Panc1 (cell line): ENCODE measurements at regions not wholly inside any gene's neighbourhood (a gene's known extent, or its start where the extent isn't known, plus 50 kb on each side); places are given as distances from the start of the nearest gene placed in this dataset.

Experiments used
- ATAC-seq: fragments of 200-7000 bp; cut with Tn5 transposase; 2 replicates; pipeline ENCODE4 v1.9.1; 2020; ENCODE audit warnings: mild to moderate bottlenecking, moderate library complexity
- BruUV-seq: library from RNA; stranded (reverse); fragments of 400-500 nt; replicated peaks from 2 replicates; lab custom pipeline; 2021; lab: Mats Ljungman, UMichigan
- CTCF ChIA-PET: fragments of 300-600 bp; sonication (Branson Sonifier 250); formaldehyde crosslinking; loops from one replicate; lab custom pipeline; 2022; ENCODE audit warnings: antibody characterized with exemption; lab: Charles Lee
- POLR2A ChIA-PET: fragments of 300-600 bp; sonication (Branson Sonifier 250); formaldehyde crosslinking; loops from one replicate; lab custom pipeline; 2022; ENCODE audit warnings: antibody characterized with exemption; lab: Charles Lee
- DNase-seq: peaks from one replicate; pipeline ENCODE4 v3.0.0-alpha.2; 2010; ENCODE audit warnings: low read depth, low spot score
- H3K27ac ChIP-seq: 2 replicates; pipeline ENCODE4 v1.5.1; 2011; ENCODE audit warnings: mild to moderate bottlenecking, low read length, inconsistent platforms
- H3K27me3 ChIP-seq: fragments of 200-500 bp; sonication (Bioruptor generic); 2 replicates; pipeline ENCODE4 v1.6.0; 2014; ENCODE audit warnings: low read length, inconsistent platforms; ENCODE audit not compliant: control insufficient read depth, insufficient read depth
- H3K36me3 ChIP-seq: fragments of 200-500 bp; sonication (Bioruptor generic); 2 replicates; pipeline ENCODE4 v1.5.1; 2014; ENCODE audit warnings: inconsistent platforms, mild to moderate bottlenecking, low read length, moderate library complexity; ENCODE audit not compliant: control insufficient read depth, insufficient read depth
- H3K4me1 ChIP-seq: 2 replicates; pipeline ENCODE4 v1.5.1; 2011; ENCODE audit warnings: inconsistent platforms, mild to moderate bottlenecking, low read length, moderate library complexity; ENCODE audit not compliant: control insufficient read depth, insufficient read depth
- H3K4me3 ChIP-seq, 2 experiments: 2 replicates each; pipeline ENCODE4 v1.5.1; 2011 to 2012; ENCODE audit warnings: low read depth in 2 of 2, low read length in 2 of 2, mild to moderate bottlenecking in 2 of 2, inconsistent platforms in 1 of 2, moderate library complexity in 1 of 2
- H3K9me3 ChIP-seq: fragments of 200-500 bp; sonication (Bioruptor generic); 2 replicates; pipeline ENCODE4 v1.5.1; 2014; ENCODE audit warnings: low read depth, mild to moderate bottlenecking, inconsistent platforms, low read length, moderate library complexity; ENCODE audit not compliant: control insufficient read depth, insufficient read depth
- CTCF ChIP-seq: fragments of 450-650 bp; IDR thresholded peaks from 2 replicates; pipeline ENCODE4 v1.5.1; 2017; ENCODE audit warnings: mild to moderate bottlenecking
- POLR2AphosphoS5 ChIP-seq: IDR thresholded peaks from 2 replicates; pipeline ENCODE4 v1.6.1; 2012; ENCODE audit warnings: mild to moderate bottlenecking, low read depth, low read length, moderate library complexity
- SIN3A ChIP-seq: IDR thresholded peaks from 2 replicates; pipeline ENCODE4 v1.6.1; 2012; ENCODE audit warnings: low read depth, mild to moderate bottlenecking, low read length, moderate library complexity, borderline replicate concordance; ENCODE audit not compliant: insufficient read depth
- TCF7L2 ChIP-seq: IDR thresholded peaks from 2 replicates; pipeline ENCODE4 v1.6.1; 2011; ENCODE audit warnings: mild to moderate bottlenecking, low read depth, low read length, inconsistent platforms
- in situ Hi-C: cut with HindIII; loops from 2 replicates; pipeline ENCODE4 v1.10.0; 2016; ENCODE audit warnings: low sequenced_read_pairs, low pct_unique_long_range_greater_than_20kb
- intact Hi-C: fragments of 100-400 bp; cut with micrococcal nuclease; formaldehyde crosslinking; loops from one replicate; pipeline ENCODE4 v1.10.0; 2022; ENCODE audit not compliant: unreplicated experiment
- TF ChIP-seq, protein P1 (sequence below), 2 experiments: IDR thresholded peaks; 2 replicates each; pipeline ENCODE4 v1.6.1; 2011 to 2012; ENCODE audit warnings: low read depth in 2 of 2, control low read depth in 1 of 2, low read length in 1 of 2, mild to moderate bottlenecking in 1 of 2, moderate library complexity in 1 of 2; ENCODE audit not compliant: insufficient read depth in 1 of 2

GRCh38 chr4:124469981-124470380, 242.6 kb downstream of the ANKRD50 start:
- Histone ChIP-seq H3K4me3 (no peak overlapping the region), H3K27me3 (no peaks in the 10 kb centered on the region), H3K9me3 (no peaks in the 10 kb centered on the region), H3K4me1 (no peaks in the 10 kb centered on the region), H3K36me3 (no peaks in the 10 kb centered on the region), H3K27ac (no peak overlapping the region)
- in situ Hi-C loops (no loop called here), intact Hi-C loops (no loop called here)
- ATAC-seq (no peak), DNase-seq (no peak)
- BruUV-seq, result no TSS peak
- no peak for TF ChIP-seq CTCF
- TF ChIP-seq SIN3A, result no peak
- no peak for TF ChIP-seq TCF7L2
- TF ChIP-seq, protein P1, sequence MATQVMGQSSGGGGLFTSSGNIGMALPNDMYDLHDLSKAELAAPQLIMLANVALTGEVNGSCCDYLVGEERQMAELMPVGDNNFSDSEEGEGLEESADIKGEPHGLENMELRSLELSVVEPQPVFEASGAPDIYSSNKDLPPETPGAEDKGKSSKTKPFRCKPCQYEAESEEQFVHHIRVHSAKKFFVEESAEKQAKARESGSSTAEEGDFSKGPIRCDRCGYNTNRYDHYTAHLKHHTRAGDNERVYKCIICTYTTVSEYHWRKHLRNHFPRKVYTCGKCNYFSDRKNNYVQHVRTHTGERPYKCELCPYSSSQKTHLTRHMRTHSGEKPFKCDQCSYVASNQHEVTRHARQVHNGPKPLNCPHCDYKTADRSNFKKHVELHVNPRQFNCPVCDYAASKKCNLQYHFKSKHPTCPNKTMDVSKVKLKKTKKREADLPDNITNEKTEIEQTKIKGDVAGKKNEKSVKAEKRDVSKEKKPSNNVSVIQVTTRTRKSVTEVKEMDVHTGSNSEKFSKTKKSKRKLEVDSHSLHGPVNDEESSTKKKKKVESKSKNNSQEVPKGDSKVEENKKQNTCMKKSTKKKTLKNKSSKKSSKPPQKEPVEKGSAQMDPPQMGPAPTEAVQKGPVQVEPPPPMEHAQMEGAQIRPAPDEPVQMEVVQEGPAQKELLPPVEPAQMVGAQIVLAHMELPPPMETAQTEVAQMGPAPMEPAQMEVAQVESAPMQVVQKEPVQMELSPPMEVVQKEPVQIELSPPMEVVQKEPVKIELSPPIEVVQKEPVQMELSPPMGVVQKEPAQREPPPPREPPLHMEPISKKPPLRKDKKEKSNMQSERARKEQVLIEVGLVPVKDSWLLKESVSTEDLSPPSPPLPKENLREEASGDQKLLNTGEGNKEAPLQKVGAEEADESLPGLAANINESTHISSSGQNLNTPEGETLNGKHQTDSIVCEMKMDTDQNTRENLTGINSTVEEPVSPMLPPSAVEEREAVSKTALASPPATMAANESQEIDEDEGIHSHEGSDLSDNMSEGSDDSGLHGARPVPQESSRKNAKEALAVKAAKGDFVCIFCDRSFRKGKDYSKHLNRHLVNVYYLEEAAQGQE (IDR thresholded peaks at IDR 0.05; ENCODE audit: insufficient read depth in 1 of 2, low read depth in 2 of 2, low read length in 1 of 2), result no peak
- TF ChIP-seq POLR2AphosphoS5, result no peak
- ChIA-PET CTCF (no interaction called here), POLR2A (no interaction called here)

- ATAC-seq (no peak), DNase-seq (no peak)
- Histone ChIP-seq H3K27me3 (no peaks in the 10 kb centered on the region), H3K36me3 (no peaks in the 10 kb centered on the region), H3K4me3 (no peak overlapping the region), H3K9me3 (no peaks in the 10 kb centered on the region), H3K27ac (no peak overlapping the region), H3K4me1 (no peaks in the 10 kb centered on the region)
- TF ChIP-seq SIN3A, result no peak
- TF ChIP-seq CTCF, result no peak
- BruUV-seq, result no TSS peak
- intact Hi-C loops, result no loop called here
- POLR2A ChIA-PET, result interaction anchor here (0.6 kb wide), 1 partner anchor 136 kb away, joined by 5 read pairs; no protein-coding TSS in a partner anchor
- in situ Hi-C loops, result no loop called here
- CTCF ChIA-PET, result no interaction called here
Measured at GRCh38 chr4:124478470-124478869, 234.1 kb downstream of the ANKRD50 start.
